DMS79 (cell line): ENCODE measurements at regions not wholly inside any gene's neighbourhood (a gene's known extent, or its start where the extent isn't known, plus 50 kb on each side); places are given as distances from the start of the nearest gene placed in this dataset.
"Not testable (repeated sequence)": the region's sequence is repeated elsewhere in the genome, so short reads cannot be mapped to it uniquely, and the experiment has no call there.

Source experiments
- DNase-seq: peaks from one replicate; lab custom pipeline; 2025; lab: John Stamatoyannopoulos, UW

- no peak for DNase-seq
Measured at GRCh38 chr3:35394905-35395304, 244.4 kb upstream of the ARPP21 start.

- no peak for DNase-seq
Measured at GRCh38 chr3:35401671-35402070, 237.7 kb upstream of the ARPP21 start.

- DNase-seq: no peak
Measured at GRCh38 chr3:35404571-35404970, 234.8 kb upstream of the ARPP21 start.

GRCh38 chr3:35408882-35409281 is 230.4 kb upstream of the ARPP21 start:
- DNase-seq: no peak

GRCh38 chr3:35409991-35410390 is 229.3 kb upstream of the ARPP21 start:
- DNase-seq: no peak

- DNase-seq: no peak
Measured at GRCh38 chr3:35413483-35413882, 225.8 kb upstream of the ARPP21 start.

GRCh38 chr3:35417080-35417479 is 222.2 kb upstream of the ARPP21 start:
- no peak for DNase-seq

- DNase-seq: no peak
Measured at GRCh38 chr3:35422101-35422500, 217.2 kb upstream of the ARPP21 start.

- no peak for DNase-seq
Measured at GRCh38 chr3:35422836-35423601, 216.3 kb upstream of the ARPP21 start.

- no peak for DNase-seq
Measured at GRCh38 chr3:35426366-35426958, 212.9 kb upstream of the ARPP21 start.

- DNase-seq: no peak
Measured at GRCh38 chr3:35437381-35437780, 201.9 kb upstream of the ARPP21 start.

- DNase-seq: no peak
Measured at GRCh38 chr3:35438101-35438500, 201.2 kb upstream of the ARPP21 start.

GRCh38 chr3:35439663-35440062 is 199.7 kb upstream of the ARPP21 start:
- no peak for DNase-seq

- DNase-seq: no peak
Measured at GRCh38 chr3:35440826-35441225, 198.5 kb upstream of the ARPP21 start.

GRCh38 chr3:35446896-35447295 is 192.4 kb upstream of the ARPP21 start:
- DNase-seq: no peak

- no peak for DNase-seq
Measured at GRCh38 chr3:35448121-35448520, 191.2 kb upstream of the ARPP21 start.

GRCh38 chr3:35448681-35449080 is 190.6 kb upstream of the ARPP21 start:
- DNase-seq: no peak

GRCh38 chr3:35454819-35455218 is 184.5 kb upstream of the ARPP21 start:
- not testable (repeated sequence) for DNase-seq

GRCh38 chr3:35473956-35474355 is 165.4 kb upstream of the ARPP21 start:
- no peak for DNase-seq

GRCh38 chr3:35482566-35482965 is 156.8 kb upstream of the ARPP21 start:
- DNase-seq: not testable (repeated sequence)

- DNase-seq: no peak
Measured at GRCh38 chr3:35483131-35483530, 156.2 kb upstream of the ARPP21 start.

GRCh38 chr3:35484929-35485530 is 154.3 kb upstream of the ARPP21 start:
- no peak for DNase-seq

- no peak for DNase-seq
Measured at GRCh38 chr3:35486295-35486694, 153.0 kb upstream of the ARPP21 start.
